CD14-positive monocyte (primary cell): ENCODE measurements at regions not wholly inside any gene's neighbourhood (a gene's known extent, or its start where the extent isn't known, plus 50 kb on each side); places are given as distances from the start of the nearest gene placed in this dataset.

Source experiments
- DNase-seq, 3 donors: peaks; one replicate each; pipeline ENCODE4 v3.0.0-alpha.2; 2011 to 2022
- H2AFZ ChIP-seq: 2 replicates; pipeline ENCODE4 v1.6.0; 2012; ENCODE audit warnings: mild to moderate bottlenecking, low read depth, low read length, inconsistent platforms; ENCODE audit not compliant: insufficient read depth, poor library complexity, severe bottlenecking
- H3K27ac ChIP-seq, 2 donors: 1 replicate in 1 of 2; 2 replicates in 1 of 2; pipeline ENCODE4 v1.5.1; 2012 to 2013; ENCODE audit warnings: low read length in 2 of 2, control low read depth in 1 of 2, inconsistent platforms in 1 of 2, low read depth in 1 of 2, mild to moderate bottlenecking in 1 of 2
- H3K27me3 ChIP-seq, 2 donors: one replicate each; pipeline versions ENCODE4 v1.6.0 to v1.6.1; 2011 to 2013; ENCODE audit warnings: low read length in 2 of 2; ENCODE audit not compliant: control insufficient read depth in 2 of 2, insufficient read depth in 2 of 2
- H3K36me3 ChIP-seq, 2 donors: replicated peaks in 1 of 2; 1 replicate in 1 of 2; 2 replicates in 1 of 2; pipeline versions ENCODE4 v1.5.1 to v1.6.1; 2012 to 2013; ENCODE audit warnings: low read length in 2 of 2, control low read depth in 1 of 2, inconsistent platforms in 1 of 2, mild to moderate bottlenecking in 1 of 2; ENCODE audit not compliant: insufficient read depth in 2 of 2, control insufficient read depth in 1 of 2
- H3K4me1 ChIP-seq, 2 donors: 1 replicate in 1 of 2; 2 replicates in 1 of 2; pipeline versions ENCODE4 v1.5.1 to v1.6.1; 2012 to 2013; ENCODE audit warnings: low read length in 2 of 2, control low read depth in 1 of 2, inconsistent platforms in 1 of 2, mild to moderate bottlenecking in 1 of 2, moderate library complexity in 1 of 2; ENCODE audit not compliant: insufficient read depth in 2 of 2, control insufficient read depth in 1 of 2
- H3K4me2 ChIP-seq: replicated peaks from 2 replicates; pipeline ENCODE3; 2012; ENCODE audit warnings: low read length, moderate library complexity, mild to moderate bottlenecking; ENCODE audit not compliant: poor library complexity, severe bottlenecking; ENCODE audit errors: extremely low read depth
- H3K4me3 ChIP-seq, 3 experiments: fragments of 200-600 bp in 1 of 3; sonication (generic) in 1 of 3; replicated peaks in 1 of 3; 1 replicate in 2 of 3; 2 replicates in 1 of 3; pipeline ENCODE4 v1.5.1; 2011 to 2013; ENCODE audit warnings: low read length in 3 of 3, mild to moderate bottlenecking in 3 of 3, control low read depth in 2 of 3, low read depth in 2 of 3, inconsistent platforms in 1 of 3, moderate library complexity in 1 of 3
- H3K79me2 ChIP-seq: 2 replicates; pipeline ENCODE4 v1.6.0; 2012; ENCODE audit warnings: mild to moderate bottlenecking, control low read depth, inconsistent platforms, low read length, moderate library complexity; ENCODE audit not compliant: insufficient read depth
- H3K9ac ChIP-seq: 2 replicates; pipeline ENCODE4 v1.6.0; 2017; ENCODE audit warnings: low read length, mild to moderate bottlenecking; ENCODE audit not compliant: insufficient read depth, poor library complexity, severe bottlenecking
- H3K9me3 ChIP-seq, 2 donors: replicated peaks in 1 of 2; 1 replicate in 1 of 2; 2 replicates in 1 of 2; pipeline versions ENCODE4 v1.5.1 to v1.6.1; 2012 to 2013; ENCODE audit warnings: low read length in 2 of 2, control low read depth in 1 of 2; ENCODE audit not compliant: control insufficient read depth in 1 of 2, insufficient read depth in 1 of 2
- H4K20me1 ChIP-seq: 2 replicates; pipeline ENCODE4 v1.6.0; 2012; ENCODE audit warnings: mild to moderate bottlenecking, low read length, control low read depth, moderate library complexity; ENCODE audit not compliant: insufficient read depth
- H3K27ac Mint-ChIP-seq, 7 donors: one replicate each; pipeline ENCODE4 v1.8.0; 2020; ENCODE audit warnings: mild to moderate bottlenecking in 7 of 7, mixed read lengths in 7 of 7, moderate library complexity in 6 of 7, inconsistent platforms in 2 of 7
- H3K27me3 Mint-ChIP-seq, 3 donors: one replicate each; pipeline ENCODE4 v1.8.0; 2021 to 2022; ENCODE audit warnings: low read depth in 3 of 3, mild to moderate bottlenecking in 3 of 3, mixed read lengths in 3 of 3, moderate library complexity in 3 of 3, inconsistent platforms in 1 of 3
- H3K36me3 Mint-ChIP-seq, 2 donors: one replicate each; pipeline ENCODE4 v1.8.0; 2020; ENCODE audit warnings: mixed read lengths in 2 of 2, inconsistent platforms in 1 of 2, mild to moderate bottlenecking in 1 of 2
- H3K4me1 Mint-ChIP-seq: one replicate; pipeline ENCODE4 v1.8.0; 2020; ENCODE audit warnings: mild to moderate bottlenecking, mixed read lengths
- H3K4me3 Mint-ChIP-seq, 2 donors: one replicate each; pipeline ENCODE4 v1.8.0; 2020; ENCODE audit warnings: mild to moderate bottlenecking in 2 of 2, mixed read lengths in 2 of 2, moderate library complexity in 1 of 2
- H3K9me3 Mint-ChIP-seq, 7 donors: one replicate each; pipeline ENCODE4 v1.8.0; 2020 to 2022; ENCODE audit warnings: mixed read lengths in 7 of 7, mild to moderate bottlenecking in 6 of 7, moderate library complexity in 6 of 7, inconsistent platforms in 2 of 7
- WGBS: methylation state at CpG from one replicate; pipeline ENCODE4 v1.1.5; 2013; ENCODE audit warnings: missing lambda C conversion rate; ENCODE audit not compliant: insufficient coverage; 5-methylcytosine and 5-hydroxymethylcytosine counted together
- intact Hi-C, 2 donors: fragments of 100-400 bp; cut with micrococcal nuclease; formaldehyde crosslinking; loops; one replicate each; pipeline versions ENCODE4 v1.15.0 to v1.15.1; 2023
- TF ChIP-seq, protein P1 (sequence below): fragments of 200-600 bp; IDR thresholded peaks from one replicate; pipeline ENCODE4 v1.8.0; 2022; ENCODE audit warnings: antibody characterized with exemption, mild to moderate bottlenecking

DNA sequence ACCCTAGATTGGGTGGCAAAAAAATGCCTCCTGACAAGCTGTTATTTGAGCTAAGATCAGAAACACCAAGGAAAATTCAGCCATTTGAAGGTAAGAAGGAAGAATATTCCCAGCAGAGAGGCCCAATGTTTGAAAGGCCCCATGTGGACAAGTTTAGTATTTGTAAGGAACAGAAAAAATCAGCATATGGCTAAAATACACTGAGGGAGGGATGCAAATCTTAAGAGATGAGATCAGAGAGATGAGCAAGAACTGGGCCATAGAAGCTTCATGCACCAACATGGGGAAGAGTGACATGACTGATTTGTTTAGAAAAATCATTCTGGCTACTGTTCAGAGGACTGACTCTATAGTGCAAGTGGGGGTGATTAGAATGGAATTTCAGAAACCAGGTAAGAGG lies 496.8 kb upstream of the SOX5 start:
- H3K27me3 Mint-ChIP-seq, result peaks cover 0 to 3% (median 0%) of the 10 kb centered on the region in 3 donors
- H3K79me2 ChIP-seq, result no peaks in the 10 kb centered on the region
- peaks cover 0 to 2% (median 0%) of the 10 kb centered on the region in 7 donors for H3K9me3 Mint-ChIP-seq
- H3K27ac Mint-ChIP-seq, result no peak overlapping the region
- H3K36me3 ChIP-seq, result no peaks in the 10 kb centered on the region
- intact Hi-C loops, result no loop called here
- no peak overlapping the region for H3K27ac ChIP-seq
- DNase-seq, result no peak
- TF ChIP-seq, protein P1, sequence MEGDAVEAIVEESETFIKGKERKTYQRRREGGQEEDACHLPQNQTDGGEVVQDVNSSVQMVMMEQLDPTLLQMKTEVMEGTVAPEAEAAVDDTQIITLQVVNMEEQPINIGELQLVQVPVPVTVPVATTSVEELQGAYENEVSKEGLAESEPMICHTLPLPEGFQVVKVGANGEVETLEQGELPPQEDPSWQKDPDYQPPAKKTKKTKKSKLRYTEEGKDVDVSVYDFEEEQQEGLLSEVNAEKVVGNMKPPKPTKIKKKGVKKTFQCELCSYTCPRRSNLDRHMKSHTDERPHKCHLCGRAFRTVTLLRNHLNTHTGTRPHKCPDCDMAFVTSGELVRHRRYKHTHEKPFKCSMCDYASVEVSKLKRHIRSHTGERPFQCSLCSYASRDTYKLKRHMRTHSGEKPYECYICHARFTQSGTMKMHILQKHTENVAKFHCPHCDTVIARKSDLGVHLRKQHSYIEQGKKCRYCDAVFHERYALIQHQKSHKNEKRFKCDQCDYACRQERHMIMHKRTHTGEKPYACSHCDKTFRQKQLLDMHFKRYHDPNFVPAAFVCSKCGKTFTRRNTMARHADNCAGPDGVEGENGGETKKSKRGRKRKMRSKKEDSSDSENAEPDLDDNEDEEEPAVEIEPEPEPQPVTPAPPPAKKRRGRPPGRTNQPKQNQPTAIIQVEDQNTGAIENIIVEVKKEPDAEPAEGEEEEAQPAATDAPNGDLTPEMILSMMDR, result no peak
- no peak overlapping the region for H2AFZ ChIP-seq
- H3K4me3 Mint-ChIP-seq, result no peak overlapping the region
- no peak overlapping the region for H3K4me2 ChIP-seq
- no peaks in the 10 kb centered on the region for H3K9me3 ChIP-seq
- H3K27me3 ChIP-seq, result no peaks in the 10 kb centered on the region
- H3K4me1 Mint-ChIP-seq, result no peaks in the 10 kb centered on the region
- H3K4me3 ChIP-seq, result no peak overlapping the region
- H4K20me1 ChIP-seq, result no peaks in the 10 kb centered on the region
- no peaks in the 10 kb centered on the region for H3K4me1 ChIP-seq
- H3K36me3 Mint-ChIP-seq, result no peaks in the 10 kb centered on the region
- no peak overlapping the region for H3K9ac ChIP-seq

DNA sequence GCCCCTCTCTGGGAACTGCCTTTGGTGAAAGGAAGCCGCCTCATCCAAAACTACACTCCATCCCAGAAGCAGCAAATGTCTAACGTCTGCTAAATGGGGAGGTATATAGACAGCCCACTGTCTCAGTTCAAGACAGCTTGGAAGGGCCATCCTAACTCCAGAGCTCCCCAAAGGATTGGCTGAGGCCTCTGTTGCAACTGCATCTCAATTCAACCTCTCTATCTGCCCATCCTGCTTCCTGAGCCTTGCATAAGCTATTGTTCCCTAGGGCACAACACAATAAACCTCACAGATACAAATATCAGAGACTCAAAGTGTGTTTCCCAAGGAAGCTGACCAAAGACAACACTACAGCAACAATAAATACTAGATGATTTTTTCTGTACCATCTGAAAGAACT lies 495.2 kb upstream of the SOX5 start:
- H3K36me3 ChIP-seq, result no peaks in the 10 kb centered on the region
- H3K9ac ChIP-seq, result no peak overlapping the region
- no peak overlapping the region for H3K4me2 ChIP-seq
- H3K27me3 ChIP-seq, result no peaks in the 10 kb centered on the region
- H3K4me1 Mint-ChIP-seq, result no peaks in the 10 kb centered on the region
- WGBS, result 100% methylated on average over 1 of the region's 2 CpGs
- H3K4me3 ChIP-seq, result no peak overlapping the region
- peaks cover 0 to 3% (median 0%) of the 10 kb centered on the region in 3 donors for H3K27me3 Mint-ChIP-seq
- intact Hi-C loops, result no loop called here
- TF ChIP-seq, protein P1, result no peak
- H3K27ac Mint-ChIP-seq, result no peak overlapping the region
- no peaks in the 10 kb centered on the region for H3K4me1 ChIP-seq
- no peaks in the 10 kb centered on the region for H3K9me3 ChIP-seq
- H3K36me3 Mint-ChIP-seq, result no peaks in the 10 kb centered on the region
- no peak overlapping the region for H3K4me3 Mint-ChIP-seq
- H3K27ac ChIP-seq, result no peak overlapping the region
- H4K20me1 ChIP-seq, result no peaks in the 10 kb centered on the region
- DNase-seq, result no peak
- no peak overlapping the region for H2AFZ ChIP-seq
- H3K9me3 Mint-ChIP-seq, result peaks cover 0 to 4% (median 0%) of the 10 kb centered on the region in 7 donors
- no peaks in the 10 kb centered on the region for H3K79me2 ChIP-seq
